Stimulated activated CD8-positive, alpha-beta memory T cell treated with anti-CD3 and anti-CD28 coated beads, Interleukin-15, amount 100 ng/mL, for 1 hour (primary cell): ENCODE measurements at regions not wholly inside any gene's neighbourhood (a gene's known extent, or its start where the extent isn't known, plus 50 kb on each side); places are given as distances from the start of the nearest gene placed in this dataset.

ENCODE experiments used
- DNase-seq: peaks from one replicate; pipeline ENCODE4 v3.0.0-alpha.2; 2020; ENCODE audit warnings: low read depth

GRCh38 chr10:131561897-131562296, 250.4 kb upstream of the TCERG1L start:
- DNase-seq = no peak

GRCh38 chr10:131563411-131563810, 251.9 kb upstream of the TCERG1L start:
- DNase-seq = no peak

DNA sequence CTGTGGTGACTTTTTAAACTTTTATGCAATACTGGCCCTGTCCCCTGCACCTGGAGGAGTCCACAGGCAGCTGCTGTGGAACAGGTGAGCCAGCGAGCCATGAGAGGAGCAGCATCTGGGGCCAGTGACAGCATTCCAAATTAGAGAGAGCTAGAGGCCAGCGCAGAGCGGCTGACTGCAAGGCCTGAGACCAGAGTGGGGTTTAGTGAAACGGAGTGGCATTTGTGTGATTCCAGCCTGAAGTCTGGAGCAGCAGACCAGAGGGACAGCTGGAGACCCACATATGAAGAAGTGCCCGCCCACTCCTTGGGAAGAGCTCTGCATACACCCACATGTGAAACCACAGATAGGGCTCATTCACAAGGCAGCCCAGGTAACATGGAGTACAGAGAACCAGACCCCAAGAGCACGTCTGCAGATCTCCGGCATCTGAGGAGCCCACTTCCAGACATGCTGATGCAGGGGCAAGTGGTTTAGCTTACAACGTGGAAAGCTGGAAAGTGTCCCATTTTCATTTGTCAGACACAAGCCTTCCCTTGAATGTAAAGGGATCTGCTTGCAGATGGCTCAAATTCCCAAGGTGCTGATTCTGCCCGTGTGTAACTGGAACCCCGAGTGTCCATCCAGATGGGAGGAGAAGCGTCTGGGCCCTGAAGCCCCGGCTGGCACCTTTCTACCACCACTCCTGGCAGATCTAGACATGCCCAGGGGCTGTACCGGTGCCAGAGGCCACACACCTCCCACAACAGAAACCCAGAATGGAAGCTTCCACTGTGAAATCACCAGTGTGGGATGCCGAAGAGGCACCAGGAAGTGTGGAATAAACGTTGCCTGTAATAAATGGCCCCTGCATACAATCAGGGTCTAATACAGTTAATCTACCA, 256.0 kb upstream of the TCERG1L start:
- no peak for DNase-seq

DNA sequence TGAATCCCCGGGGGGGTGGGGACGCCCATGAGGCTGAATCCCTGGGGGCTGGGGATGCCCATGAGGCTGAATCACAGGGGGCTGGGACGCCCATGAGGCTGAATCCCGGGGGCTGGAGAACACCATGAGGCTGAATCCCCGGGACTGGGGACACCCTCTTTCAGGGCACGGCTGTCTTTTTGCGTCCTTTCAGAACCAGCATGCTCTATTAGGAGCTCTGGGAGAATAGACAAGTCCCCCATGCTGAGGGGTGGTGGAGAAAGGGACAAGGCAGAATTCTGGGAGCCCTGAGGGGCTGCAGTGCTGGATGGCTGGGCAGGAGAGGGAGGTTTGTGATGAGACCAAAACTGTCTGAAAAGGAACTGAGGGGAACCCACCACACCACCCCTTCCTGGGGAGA, 257.3 kb upstream of the TCERG1L start:
- no peak for DNase-seq

DNA sequence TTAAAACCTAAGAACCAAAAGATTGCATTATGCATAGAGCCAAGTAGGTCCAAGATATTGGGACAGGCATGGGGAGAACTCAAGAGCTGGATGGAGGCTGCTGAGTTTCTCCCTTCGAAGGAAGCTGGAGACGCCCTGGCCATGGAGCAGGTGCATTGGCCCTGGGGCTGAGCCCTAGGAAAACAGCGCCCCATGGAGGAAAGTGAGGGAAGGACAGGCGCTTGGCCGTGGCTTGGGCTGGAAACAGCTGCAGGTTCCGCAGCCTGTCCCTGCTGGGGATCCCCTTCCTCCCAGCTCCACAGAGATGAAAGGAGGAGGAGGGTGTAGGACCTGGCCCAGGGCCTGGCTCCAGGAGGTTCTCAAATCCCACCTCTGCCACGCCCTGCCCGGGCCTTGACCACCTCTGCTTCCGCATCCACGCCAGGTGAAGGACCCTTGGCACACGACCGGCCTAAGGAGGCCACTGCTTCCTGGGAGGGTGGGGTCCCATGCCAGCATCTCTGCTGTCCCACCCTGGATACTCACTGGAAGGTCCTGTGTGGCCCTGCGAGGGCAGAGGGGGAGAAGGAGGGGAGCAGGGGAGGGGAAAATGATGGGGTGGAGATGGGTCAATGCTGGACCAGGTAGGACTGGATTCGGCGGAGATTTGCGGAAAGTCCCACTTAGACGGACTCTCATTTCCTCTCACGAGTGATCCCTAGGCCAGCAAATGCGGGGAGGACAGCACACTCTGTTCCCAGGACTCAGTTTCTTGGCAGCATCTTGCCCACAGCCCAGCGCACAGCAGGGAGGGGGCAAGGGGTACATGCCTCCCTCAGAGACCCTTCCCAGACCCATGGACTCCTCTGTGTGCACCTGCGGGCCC, 258.6 kb upstream of the TCERG1L start:
- DNase-seq = no peak

DNA sequence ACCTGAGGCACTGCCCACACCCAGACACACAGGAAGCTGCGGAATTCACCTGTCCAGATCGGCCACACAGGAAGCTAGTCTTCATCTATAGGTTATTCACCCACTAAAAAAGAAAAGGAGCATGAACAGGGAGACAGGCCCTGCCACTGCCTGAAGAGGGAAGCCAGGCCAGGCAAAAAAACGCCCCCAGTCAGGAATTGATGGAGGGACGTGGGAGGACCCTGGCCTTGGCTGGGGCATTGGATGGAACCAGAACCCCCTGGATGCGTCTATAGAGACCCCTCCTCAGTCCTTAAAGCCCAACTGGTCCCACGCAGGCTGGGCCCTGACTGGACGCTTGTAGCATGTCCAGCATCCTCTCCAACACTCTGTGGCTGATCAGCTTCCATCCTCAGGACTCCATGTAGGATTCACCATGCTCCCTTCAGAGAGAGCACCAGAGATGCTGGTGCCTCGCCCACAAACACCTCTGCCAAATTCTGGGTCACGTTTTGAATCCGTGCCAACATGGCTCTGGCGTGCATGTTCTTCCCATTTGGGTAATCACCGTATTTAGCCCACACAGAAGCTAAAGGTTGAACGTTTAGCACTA, 259.3 kb upstream of the TCERG1L start:
- DNase-seq = no peak

DNA sequence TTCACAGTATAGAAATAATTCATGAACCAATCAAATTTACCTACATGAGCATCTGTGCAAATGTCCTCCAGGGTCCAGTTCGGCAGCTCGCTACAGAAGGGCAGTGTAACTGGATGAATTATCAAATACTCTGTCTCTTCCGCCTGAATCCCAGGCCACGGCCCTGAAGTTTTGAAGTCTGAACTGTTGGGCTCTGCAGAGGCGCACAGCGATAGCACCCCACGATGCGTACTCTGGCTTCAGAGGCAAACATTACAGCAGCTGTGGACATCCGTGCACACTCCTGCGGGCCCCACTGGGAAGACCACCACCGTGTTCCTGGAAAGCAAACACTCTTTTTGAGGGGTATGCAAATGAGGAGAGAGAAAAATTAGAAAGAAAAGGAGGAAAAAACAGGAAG, 259.8 kb upstream of the TCERG1L start:
- DNase-seq = no peak

- no peak for DNase-seq
Measured at GRCh38 chr10:131571865-131572264, 260.3 kb upstream of the TCERG1L start.

DNA sequence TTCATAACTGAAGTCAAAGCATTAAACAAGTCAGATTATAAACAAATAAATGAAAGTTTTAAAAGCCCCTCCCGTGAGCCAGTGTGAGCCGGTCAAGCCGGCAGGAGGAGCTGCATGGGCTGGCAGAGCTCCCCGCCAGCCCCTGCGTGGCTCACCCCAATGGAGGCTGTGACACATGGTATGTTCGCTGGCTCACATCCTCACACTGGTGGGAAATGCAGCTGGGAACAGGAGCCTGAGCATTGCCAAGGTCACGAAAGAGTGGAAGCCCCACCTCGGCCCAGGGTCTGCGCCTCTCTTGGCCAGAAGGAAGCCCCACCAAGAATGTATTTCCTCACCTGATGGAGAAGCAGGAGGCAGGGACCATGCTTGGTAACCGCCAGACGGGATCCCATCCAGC, 261.7 kb upstream of the TCERG1L start:
- no peak for DNase-seq

DNA sequence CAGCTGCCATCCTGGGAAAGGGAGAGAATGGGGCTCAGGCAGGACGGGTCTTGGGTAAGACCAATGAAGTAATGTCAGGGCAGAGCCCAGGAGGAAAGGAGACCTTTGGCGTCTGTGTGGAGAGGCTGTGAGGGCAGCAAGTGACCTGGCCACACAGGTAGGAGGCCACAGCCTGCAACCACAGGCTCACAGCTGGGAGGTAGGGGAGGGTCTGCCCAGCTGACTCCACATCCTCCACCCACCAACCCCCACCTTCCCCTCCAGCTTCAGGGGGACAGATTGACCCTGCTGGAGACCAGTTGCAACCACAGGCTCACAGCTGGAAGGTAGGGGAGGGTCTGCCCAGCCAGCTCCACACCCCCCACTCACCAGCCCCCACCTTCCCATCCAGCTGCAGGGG, 262.2 kb upstream of the TCERG1L start:
- DNase-seq = no peak

DNA sequence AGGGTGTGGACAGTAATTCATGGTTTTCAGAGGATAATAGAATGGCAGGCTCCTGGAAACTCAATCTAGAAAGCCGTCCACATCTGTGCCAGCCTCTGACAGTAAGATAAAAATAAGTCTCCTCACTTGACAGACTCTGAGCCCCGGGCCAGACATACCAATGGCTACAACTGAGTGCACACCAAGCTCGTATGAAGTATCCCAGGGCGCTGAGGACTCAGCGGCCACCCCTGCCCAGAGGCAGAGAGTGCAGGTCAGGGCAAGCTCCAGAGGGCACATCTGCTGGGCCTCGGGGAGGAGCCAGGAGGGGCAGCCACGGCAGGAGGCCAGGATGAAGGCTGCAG, 262.8 kb upstream of the TCERG1L start:
- DNase-seq = no peak

DNA sequence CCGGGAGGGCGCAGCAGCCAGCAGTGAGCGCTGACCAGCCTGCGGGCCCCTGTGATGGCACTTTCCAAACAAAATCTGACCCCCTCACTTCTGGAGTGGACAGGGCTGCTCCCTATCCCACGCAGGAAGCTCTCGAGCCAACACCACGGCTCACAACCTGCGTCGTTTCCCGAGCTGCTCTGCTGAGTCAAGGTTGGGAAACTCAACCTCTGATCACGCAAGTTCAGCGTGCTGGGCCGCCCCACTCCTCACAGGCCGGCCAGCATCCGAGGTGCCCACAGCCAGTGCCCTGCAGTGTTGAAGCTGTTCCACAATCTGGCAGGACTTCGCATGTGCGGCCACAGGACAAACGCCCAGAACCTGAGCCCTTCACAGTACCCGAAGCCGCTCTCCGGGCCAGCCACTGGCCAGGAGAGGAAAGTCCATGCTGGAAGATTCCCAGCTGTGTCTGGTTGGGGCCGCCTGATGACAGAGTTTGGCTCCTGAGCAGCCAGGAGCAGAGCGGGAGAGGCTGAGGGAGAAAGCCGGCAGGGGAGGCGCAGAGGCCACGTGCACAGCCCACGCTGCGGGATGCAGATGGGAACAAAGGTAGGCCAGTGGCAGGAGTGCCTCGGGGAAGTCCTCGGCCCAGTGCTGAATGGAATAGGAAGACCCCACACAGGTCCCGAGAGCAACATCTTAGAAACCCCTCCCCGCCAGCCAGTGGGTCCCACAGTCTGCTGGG, 263.3 kb upstream of the TCERG1L start:
- no peak for DNase-seq

DNA sequence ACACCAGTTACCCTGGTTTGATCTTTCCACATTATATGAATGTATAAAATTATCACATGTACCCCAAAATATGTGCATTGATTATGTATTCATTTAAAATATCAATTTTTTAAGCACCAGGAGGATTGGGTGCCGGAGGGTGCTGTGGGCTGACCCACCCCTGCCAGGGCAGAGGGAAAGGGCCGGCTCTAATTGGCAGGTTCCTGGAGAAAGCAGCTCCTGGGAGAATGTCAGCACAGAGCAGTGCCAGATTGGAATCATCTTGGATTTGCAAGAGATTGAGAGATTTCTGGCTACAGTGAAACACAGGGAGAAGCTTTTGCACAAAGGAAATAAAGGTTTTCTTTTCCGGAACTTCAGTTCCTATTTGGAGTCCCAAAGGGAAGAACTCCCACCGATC, 264.4 kb upstream of the TCERG1L start:
- no peak for DNase-seq

- no peak for DNase-seq
Measured at GRCh38 chr10:131576341-131577177, 265.0 kb upstream of the TCERG1L start.

- DNase-seq = no peak
Measured at GRCh38 chr10:131577178-131577555, 265.6 kb upstream of the TCERG1L start.

- no peak for DNase-seq
Measured at GRCh38 chr10:131577786-131578471, 266.4 kb upstream of the TCERG1L start.

GRCh38 chr10:131578472-131578970, 267.0 kb upstream of the TCERG1L start:
- no peak for DNase-seq

DNA sequence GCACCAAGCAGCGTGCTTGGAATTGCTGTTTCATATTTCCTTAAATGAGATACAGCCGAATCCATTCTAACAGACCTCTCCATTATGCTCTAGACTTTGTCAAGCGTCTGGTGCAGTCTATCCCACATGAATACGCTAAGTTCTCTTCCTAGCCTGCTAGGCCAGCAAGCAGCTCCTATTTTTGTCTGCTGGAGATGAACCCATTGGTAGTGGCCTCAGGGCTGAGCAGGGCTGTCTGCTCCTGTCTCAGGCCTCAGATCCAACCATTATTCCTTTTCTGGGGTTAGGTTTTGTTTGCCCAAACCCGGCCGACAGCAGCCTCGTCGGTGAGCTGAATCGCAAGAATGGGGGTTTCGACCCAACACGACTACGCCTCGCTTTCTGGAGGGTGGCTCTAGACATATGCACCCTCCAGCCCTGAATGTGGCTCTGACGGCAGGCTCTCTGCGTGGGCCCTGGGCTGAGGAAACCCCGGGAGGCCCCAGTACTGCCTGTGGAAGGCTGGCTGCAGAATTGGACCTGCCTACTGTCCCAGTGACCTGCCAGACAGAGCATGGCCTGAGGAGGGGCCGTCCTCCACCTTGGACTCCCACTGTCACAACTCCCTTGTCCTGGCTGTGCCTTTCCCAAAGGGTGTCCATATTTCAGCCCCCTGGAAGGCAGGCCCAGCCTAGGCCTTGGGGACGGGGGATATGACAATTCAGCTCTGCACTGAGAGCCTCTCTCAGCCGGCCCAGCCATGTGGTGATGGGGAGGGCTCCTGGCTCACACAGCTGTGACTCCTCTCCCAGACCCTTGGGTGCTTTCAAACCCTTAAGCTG, 267.9 kb upstream of the TCERG1L start:
- DNase-seq = no peak

DNA sequence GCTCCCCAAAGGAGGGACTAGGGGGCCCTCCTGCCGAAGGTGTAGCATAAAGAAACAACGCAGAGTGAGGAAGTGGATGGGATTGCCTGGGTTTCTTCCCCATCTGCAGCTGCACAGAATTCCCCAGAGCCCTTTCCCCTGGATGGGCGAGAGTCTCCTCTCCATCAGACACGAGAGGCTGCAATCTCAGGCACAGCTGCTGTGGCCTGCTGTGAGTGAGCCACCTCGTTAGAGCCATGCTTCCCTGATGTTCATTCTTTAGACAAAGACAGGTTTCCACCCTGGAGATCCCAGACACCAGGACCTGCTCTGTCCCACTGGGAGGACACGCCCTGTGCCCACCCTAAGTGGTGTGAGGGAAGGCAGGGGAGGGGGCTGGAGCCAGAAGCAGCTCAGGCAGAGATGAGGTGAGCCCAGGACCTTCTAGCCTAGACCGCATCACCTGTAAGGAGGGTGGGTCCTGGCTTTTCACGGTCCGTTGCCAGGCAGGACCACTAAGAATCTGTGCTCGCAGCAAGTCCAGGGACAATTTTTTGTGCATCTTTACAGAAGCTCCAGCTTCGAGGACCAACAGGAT, 268.6 kb upstream of the TCERG1L start:
- DNase-seq = no peak
